Kidney capillary endothelial cell (primary cell): ENCODE measurements at regions not wholly inside any gene's neighbourhood (a gene's known extent, or its start where the extent isn't known, plus 50 kb on each side); places are given as distances from the start of the nearest gene placed in this dataset.

ENCODE experiments used
- DNase-seq: peaks from one replicate; pipeline ENCODE4 v3.0.0-alpha.2; 2018; ENCODE audit warnings: low spot score

DNA sequence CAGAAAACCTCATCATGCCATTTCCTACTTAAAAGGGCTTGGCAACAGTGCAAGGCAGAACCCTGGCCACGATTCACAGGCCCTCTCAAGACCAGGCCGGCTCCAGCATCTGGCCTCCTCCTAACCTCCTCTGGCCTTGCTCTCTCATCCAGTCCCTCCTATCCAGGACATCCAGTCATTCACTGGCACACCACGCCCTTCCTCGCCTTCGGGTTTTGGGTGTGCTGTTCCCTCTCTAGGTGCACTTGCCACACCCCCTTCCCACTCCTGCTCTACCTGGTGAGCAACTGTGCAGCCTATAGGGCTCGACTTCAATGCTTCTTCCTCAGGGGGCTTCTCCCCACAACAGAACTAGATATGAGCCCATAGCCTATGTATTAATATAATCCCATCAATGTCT lies 317.1 kb downstream of the ARRDC4 start:
- no peak for DNase-seq

DNA sequence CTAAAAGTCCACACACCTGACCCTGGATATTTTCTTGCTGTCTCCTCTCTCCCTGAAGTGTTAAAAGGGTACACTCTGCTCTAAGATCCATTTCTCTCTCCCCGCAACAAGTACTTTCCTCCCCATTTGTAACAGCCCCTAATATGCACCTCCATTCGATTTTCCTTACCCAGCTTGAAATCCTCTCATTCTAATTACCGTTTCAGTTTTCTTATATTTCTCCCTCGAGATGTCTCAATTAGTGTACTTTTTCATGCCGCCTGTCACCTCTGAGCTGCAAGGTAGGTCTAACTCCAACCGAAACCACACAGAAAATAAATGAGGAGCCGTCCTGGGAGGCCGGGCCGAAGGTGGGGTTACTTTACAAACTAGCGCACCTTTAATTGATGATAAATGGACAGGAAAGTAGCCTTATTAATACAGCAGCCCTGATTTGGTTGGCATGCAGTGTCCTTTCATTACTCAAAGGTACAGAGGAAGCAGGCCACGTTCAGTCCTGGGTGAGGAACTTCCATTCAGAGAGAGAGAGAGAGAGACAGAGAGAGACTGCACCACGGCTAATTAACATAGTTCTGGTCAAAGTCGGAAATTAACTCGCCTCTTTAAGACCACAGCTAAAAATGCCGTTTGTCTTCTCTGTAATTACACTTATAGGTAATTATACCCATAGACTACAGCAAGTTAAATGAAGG lies 319.9 kb downstream of the ARRDC4 start:
- DNase-seq: no peak

DNA sequence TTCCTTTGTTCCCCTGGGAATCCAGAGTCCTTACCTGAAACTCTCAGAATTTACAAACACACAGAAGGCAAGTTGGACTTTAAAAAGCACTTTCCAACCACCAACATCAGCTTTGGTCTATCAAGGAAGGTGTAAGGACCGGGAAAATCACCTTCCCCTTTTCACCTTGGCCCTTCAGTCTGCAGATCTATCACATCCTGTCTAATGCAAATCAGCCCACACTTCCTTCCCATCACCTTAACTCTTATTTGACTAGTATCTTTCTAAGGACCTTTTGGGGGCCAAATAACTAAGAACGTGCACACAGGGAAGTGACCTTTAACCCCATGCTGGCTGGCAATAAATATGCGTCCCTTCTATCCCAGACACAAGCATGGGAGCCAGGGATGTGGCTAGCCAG lies 320.6 kb downstream of the ARRDC4 start:
- no peak for DNase-seq

DNA sequence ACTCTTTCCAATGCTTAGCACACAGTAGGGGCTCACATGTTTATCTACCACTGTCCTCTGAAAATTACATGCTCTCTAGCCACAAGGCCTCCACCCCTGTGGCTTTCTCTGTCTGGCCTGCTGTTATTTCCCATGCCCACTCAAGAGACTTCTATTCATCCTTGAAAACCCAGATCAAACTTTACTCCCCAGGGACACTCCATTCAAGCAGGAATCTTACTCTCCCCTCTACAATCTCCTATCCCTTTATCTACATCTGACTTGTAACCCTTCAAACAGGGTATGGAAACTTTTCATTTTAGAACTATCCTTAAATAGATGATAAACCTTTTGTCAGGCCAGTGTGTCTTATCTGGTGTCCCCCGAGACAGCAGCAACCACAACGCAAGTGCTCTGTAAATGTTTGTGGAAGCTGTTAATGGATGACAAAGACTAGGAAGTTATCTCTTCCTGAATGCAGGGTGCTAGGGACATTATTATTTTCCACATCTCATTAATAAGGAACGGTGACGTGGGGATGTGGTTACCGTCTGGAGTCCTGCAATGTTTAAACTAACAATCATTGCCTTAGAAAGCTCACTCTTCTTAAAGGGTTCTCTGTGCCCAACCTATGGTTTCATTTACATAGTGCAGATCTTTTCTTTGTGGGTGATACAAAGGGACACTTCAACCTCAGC lies 322.3 kb downstream of the ARRDC4 start:
- no peak for DNase-seq

DNA sequence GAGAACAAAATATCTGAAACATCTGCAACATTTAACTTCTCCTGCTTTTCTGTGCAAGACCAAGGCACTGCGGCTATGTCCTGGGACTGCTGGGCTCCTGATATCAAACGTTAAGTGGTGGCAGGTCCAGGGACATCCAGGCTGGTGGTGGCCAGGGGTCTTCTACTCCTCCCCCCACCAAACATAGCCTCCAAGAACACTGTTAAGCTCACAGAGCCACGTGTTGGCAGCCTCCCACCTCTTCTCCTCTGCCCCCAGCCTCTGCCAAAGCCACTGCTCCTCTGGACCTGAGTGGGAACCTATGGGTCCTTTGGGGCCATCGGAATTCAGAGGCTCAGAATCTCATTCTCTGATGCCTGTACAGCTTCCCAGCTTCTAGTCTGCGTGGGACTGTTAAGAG lies 325.7 kb downstream of the ARRDC4 start:
- no peak for DNase-seq

DNA sequence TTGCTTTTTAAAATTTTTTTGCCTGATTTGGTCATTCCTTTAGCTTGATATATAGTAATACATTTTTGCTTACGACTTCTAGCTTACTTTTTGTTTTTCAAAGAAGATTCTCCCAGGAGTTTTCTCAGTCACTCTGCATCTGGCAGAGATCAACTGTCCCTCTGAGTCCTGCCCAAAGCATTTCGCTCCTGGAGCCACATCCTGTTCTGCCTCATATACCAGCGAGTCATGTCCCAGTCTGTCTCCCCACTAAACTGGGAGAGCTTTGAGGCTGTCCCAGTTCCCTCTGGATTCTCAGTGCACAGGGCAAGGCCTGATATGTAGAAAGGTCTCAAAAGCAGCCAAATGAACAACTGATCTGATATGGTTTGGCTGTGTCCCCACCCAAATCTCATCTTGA lies 326.3 kb downstream of the ARRDC4 start:
- no peak for DNase-seq

DNA sequence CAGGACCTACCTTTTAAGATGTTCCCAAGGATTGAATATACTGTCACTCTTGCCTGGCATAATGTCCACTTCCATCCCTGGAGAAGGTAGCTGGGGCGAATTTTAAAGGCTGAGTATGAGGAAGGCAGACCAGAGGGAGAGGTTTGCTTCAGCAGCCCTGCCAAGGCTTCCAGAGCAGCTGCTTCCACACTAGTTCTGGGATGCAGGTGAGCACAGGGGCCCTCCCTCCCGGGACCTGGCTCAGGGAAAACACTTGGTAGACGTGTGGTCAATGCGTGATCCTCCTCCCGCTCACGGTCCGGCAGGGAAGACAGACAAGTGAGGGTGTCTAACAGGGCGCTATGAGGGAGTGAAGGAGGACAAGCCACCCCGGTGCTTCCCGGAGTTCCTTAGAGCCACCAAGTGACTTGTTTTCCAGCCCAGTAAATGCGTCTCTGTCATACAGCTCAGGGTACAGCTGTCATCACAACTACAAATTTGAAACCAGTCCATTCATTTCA lies 327.6 kb downstream of the ARRDC4 start:
- DNase-seq: no peak

DNA sequence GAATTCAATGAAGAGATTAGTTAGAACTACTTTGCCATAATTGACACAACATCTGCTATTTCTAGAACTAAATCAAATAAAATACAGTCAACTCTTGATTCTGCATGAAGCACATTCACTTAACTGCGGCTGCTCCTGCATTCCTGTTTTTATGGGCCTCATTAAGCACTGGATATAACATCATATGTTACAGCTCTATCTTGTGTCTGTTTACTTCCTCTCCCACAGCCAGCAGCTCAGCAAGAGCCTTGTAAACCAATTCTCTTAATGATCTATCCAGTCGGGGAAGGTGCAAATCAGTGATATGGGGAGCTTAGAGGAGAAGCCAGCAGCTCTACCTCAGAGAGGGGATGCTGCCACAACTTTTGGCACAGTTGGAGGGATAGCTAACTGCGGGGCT lies 329.2 kb downstream of the ARRDC4 start:
- DNase-seq: no peak

DNA sequence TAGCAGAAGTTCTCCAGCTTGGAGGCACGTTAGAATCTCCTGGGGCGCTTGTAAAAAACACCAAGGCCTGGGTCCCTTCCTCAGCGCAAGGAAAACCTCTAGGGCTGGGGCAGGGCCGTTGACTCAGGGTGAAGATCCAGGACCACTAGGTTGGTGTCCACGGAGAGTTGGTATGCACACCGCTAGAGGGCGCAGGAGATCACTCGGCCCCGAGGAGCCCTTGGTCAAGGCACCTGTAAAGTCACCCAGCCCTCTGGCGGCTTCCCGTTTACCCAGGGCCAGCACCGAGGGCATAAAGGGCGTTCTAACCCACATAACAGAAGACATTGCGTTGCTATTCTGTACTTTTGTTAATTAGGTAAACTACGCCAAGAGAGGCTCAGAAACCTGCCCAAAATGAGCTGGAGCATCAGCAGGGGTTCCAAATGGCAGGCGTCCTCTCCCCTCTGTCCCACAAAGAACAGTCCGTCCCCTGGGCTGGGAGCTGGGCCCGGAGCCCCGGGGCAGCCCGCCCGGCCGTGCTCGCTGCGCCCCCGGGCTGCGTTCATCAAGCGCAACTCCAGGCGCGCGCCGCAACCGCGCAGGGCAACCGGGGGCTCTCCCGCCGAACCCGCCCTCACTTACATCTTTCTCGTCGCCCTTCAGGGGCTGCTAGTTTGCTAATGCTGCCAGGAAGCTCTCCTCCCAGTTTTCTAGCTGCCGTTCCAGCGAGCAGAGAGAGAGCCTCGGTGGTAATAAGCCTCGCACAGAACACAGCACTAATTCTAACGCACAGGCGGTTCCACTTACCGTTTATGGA lies 332.1 kb downstream of the ARRDC4 start:
- DNase-seq: peak; percentile 10

DNA sequence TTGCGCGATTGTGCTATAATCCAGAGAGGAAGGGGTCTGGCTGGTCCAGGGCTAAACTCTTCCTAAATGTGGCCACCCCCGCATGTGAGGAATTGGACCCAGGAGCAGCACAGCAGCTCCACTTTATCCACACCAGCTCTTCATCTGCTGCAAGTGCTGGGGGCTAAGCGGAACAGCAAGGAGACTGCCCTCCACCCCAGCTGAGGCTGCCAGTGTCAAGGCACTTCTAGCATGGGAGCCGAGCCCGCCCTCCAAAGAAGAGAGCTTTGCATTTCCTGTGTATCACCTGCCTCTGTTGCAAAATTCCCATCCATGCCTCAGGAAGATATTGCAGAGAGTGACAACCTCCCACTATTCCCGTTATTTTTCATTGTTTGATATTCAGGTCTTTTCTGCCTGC lies 333.6 kb downstream of the ARRDC4 start:
- no peak for DNase-seq

DNA sequence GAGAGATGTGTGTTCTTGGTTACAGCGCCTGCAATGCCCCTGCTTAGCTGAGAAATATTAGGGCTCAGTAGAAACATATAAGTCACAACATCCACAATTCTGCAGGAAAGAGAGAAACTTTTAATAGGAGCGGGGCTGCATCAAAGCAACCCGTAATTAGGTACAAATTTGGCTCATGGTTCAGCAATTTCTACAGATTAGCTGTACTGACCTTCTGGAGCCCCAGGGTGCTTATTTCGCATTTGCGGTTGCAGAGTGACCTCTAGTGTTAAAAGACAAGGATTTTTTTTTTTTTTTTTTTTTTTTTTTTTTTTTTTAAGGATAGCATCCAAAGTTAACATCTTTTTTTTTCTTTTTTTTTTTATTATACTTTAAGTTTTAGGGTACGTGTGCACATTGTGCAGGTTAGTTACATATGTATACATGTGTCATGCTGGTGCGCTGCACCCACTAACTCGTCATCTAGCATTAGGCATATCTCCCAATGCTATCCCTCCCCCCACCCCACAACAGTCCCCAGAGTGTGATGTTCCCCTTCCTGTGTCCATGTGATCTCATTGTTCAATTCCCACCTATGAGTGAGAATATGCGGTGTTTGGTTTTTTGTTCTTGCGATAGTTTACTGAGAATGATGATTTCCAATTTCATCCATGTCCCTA lies 334.7 kb downstream of the ARRDC4 start:
- DNase-seq: peak; percentile 38

DNA sequence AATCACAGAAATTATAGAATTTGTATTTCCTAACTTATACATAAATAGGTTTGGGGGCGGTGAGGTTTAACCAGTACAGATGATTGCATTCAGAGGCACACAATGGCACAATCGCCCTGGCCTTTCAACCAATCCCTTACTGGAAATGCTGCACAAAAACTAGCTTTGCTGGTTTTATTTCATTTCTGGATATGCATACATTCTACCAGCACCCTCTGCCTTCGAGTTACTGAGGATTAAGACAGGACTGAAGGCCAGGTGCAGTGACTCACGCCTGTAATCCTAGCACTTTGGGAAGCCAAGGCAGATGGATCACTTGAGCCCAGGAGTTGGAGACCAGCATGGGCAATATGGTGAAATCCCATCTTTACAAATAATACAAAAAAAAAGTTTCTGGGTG lies 336.1 kb downstream of the ARRDC4 start:
- DNase-seq: no peak

DNA sequence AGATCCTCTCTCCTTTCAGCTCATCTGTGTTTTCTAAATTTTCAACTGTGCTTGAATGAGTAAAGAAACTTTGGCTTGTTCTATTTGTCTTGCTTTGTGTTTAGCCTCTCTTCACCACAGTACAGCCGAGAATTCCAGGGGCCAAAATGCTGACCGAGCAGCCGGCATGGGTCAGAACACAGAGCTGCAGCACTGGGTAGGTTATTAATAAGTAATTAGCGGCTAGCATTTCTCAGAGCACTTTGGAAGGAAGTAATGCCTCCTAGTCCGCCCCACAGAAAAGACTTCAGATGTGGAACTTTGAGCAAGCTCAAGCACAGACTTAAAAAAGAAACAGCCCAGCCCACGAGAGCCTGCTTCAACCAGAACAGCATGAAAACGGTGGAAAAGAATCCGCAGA lies 343.9 kb downstream of the ARRDC4 start:
- no peak for DNase-seq

DNA sequence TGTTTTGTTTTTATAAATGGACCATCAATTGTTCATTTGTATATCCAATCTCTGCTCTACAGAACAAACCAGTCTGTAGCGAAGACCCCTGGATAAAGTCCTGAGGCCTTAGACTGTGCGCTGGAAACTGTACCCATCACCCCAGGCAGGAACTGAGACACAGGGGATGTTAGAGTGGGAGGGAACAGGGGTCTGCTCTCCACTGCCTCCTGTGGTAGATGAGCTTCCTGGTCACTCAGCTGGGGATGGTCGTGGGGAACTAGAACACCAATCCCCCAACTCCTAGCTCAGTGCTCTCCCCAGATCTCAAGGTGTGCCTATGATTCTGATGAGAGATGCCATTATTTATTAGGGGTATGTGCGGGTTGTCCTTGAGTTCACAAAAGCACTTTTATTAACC lies 340.2 kb upstream of the IGF1R start:
- DNase-seq: no peak

DNA sequence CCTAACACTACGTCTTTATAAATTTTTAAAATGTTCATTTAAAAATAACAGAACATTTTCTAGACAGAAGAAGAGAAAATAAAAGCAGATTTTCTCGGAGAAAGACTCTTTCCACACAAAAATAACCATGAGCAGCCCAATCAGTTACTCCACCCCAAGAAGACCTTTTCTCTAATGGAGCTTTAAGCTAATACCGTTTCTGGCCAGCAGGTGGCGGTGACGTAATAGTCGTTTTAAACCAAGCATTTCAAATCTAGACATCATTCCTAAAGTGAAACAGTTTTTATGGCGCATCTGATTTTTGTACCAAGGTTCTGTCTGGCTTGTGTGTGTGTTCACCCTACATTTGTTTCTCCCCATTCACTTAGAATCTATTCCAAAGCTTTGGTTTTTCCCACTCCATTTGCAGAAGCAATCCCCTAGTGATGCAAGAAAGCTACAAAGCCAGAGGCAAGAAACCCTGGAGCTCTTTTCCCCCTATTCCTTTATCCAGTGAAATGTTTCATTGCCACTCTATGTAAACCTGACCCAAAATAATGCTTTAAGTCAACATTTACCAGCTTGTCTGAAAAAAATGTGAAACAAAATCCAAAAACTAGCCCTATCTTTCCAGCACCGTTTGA lies 336.7 kb upstream of the IGF1R start:
- peak; percentile 64 for DNase-seq

DNA sequence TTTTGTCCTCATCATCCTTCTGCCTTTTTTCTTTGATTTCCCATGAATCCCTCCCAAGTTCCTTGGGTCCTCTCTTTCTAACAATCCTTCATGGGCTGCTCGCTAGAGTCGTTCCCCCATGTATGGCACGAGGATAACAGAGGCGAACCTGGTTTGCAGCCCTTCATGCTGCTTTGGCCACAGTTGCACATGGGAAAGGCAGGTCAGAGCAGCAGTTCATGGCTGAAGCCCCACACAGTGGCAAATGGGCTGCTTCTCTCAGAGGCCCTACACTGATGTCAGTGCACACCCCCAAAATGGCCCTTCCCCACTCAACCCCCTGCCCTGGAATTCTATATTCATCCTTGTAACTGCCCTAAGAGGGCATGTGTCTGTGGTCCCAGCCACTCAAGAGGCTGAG lies 335.4 kb upstream of the IGF1R start:
- no peak for DNase-seq

DNA sequence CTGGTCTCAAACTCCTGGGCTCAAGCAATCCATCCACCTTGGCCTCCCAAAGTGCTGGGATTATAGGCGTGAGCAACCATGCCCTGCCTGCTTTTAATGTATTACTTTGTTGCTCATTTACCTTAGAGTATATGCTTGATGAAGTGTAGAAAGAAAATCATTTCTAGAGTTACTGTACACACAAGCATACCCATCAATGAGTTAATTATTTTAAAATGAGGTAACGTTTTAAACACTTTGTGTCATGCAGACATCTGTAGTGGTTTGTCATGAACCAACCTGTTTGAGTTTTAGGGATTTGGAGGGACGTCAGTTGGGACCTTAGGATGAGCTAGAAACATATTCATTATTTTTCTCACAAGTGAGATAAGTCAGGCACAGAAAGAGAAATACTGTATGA lies 332.4 kb upstream of the IGF1R start:
- DNase-seq: no peak

DNA sequence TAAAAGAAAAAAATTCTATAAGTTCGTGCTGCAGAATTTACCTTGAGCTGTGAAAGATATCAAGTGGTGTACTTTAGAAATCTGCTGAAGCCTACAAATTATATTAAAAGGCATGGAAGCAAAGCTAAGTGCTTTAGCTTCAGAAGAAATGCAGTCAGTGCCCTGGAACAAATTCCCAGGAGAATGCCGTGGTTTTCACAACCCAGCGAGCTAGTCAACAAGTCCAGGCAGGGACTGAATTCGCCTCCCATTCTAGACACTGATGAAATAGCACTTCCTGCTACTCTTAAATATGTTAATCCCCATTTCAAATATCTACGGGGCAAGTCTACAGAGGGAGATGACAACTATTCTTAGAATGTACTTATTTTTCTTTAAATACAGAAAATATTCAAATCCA lies 326.4 kb upstream of the IGF1R start:
- no peak for DNase-seq

DNA sequence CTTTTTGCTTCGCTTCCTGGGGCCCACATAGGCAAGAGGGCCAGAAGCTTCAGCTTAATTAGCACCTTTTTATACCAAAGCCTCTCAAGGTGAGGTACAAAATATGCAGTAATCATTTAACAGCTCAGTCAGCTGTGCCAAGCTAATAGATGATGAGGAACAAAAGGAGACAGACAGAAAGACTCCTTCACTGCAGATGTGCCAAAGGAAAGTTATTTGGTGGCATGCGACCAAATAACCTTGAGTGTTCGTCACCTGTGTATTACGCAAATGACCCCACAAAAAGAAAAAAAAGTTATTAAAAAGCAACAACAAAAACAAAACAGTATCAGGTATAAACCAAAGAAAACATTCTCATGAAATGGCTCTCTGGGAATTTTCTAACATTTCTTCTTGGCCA lies 325.8 kb upstream of the IGF1R start:
- DNase-seq: no peak

DNA sequence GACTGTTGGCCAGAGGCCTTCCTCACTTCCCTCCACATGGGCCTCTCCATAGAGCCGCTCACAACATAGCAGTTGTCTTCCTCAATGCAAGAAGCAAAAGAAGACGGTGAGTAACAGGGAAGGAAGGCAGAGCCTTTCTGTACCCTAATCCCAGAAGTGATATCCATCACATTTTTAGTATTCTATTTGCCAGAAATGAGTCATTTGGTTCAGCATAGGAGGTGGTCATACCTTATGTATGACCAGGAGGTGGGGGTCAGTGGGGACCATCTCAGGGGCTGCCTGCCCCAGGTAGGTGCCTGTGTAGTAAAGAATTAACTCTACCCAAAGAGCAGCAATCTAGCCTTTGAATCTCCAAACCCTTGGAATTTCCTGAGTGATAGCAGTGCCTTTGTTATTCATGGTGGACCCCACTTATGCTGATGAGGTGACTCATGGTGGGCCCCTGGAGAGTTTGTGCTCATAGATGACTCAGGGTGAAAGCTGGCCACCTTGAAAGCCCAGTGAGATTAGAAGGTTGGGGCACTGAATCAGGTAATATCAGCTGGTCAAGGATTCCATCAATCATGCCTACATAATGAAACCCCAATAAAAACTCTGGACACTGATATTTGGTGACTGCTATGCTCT lies 323.9 kb upstream of the IGF1R start:
- DNase-seq: no peak

DNA sequence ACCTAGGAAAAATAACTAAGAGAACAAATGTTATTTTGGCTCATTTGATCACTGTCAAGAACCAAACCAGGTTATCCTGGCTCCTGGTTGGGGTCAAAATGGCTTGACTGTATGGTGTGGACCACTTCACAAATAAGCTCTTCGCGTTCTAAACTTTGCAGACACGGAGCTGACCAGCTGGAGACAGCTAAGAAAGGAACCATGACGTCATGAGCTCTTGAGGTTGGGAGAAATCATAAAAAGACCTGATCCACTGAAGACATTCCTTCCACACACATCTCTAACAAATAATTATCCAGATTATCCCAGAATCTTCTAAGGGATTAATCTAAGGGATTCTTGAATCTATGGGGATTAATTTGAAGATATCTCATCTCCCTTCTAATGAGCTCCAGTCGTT lies 321.5 kb upstream of the IGF1R start:
- DNase-seq: no peak

DNA sequence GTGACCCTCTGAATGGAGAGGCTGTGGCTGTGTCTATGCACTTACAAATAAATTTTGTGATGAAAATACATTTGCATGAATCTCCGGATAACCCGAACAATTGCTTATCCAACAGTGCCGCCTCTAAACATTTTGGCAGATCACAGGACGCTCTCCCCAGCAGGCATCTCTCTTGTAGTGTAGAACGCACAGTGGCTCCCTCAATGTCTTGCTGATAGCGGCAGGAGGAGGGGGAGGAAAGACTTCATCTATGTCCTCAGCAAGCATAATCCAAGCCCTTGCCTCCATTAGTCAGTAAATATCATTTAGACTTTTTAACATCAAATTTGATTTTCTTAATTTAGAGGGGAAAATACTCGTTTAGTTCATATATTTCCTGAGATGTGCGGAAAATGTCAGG lies 318.1 kb upstream of the IGF1R start:
- DNase-seq: no peak
